Pancreas (tissue), 10 donors: ENCODE measurements at regions not wholly inside any gene's neighbourhood (a gene's known extent, or its start where the extent isn't known, plus 50 kb on each side); places are given as distances from the start of the nearest gene placed in this dataset.
A peak's percentile ranks its signal among the peaks of the same experiment; 100 is the strongest.
"Not testable (repeated sequence)": the region's sequence is repeated elsewhere in the genome, so short reads cannot be mapped to it uniquely, and the experiment has no call there.

Experiments
- ATAC-seq, 4 donors: fragments of 200-7000 bp; cut with Tn5 transposase; one replicate each; pipeline versions ENCODE4 v1.8.0 to v1.9.1; 2020; ENCODE audit warnings: mild to moderate bottlenecking in 4 of 4, moderate library complexity in 4 of 4
- DNase-seq, 6 donors: peaks; one replicate each; pipeline ENCODE4 v3.0.0-alpha.2; 2020
- FAIRE-seq: peaks from 2 replicates; lab custom pipeline; 2012; peaks lifted over from hg19 to GRCh38; lab: Jason Lieb, UNC
- H3K27ac ChIP-seq, 4 donors: fragments of 200-600 bp; sonication (generic); 1 replicate in 3 of 4; 2 replicates in 1 of 4; pipeline versions ENCODE4 v1.5.0 to v1.8.0; 2020
- H3K27me3 ChIP-seq, 4 donors: fragments of 200-600 bp; one replicate each; pipeline ENCODE4 v1.8.0; 2021
- H3K36me3 ChIP-seq, 3 donors: fragments of 200-600 bp; sonication (generic) in 1 of 3; one replicate each; pipeline versions ENCODE4 v1.5.0 to v1.8.0; 2020 to 2021
- H3K4me1 ChIP-seq, 3 donors: fragments of 200-600 bp; one replicate each; pipeline ENCODE4 v1.8.0; 2021
- H3K4me3 ChIP-seq, 4 donors: fragments of 200-600 bp; sonication (generic) in 2 of 4; one replicate each; pipeline versions ENCODE4 v1.5.0 to v1.8.0; 2020 to 2021
- H3K9me3 ChIP-seq, 4 donors: fragments of 200-600 bp; one replicate each; pipeline ENCODE4 v1.8.0; 2021
- CTCF ChIP-seq, 4 donors: fragments of 200-600 bp; sonication (generic) in 3 of 4; IDR thresholded peaks; one replicate each; pipeline versions ENCODE4 v1.5.0 to v1.8.0; 2021; ENCODE audit warnings: antibody characterized with exemption in 4 of 4
- WGBS, 2 donors: extraction: QIAGEN DNeasy Blood & Tissue Kit; methylation state at CpG; one replicate each; pipeline ENCODE4 v1.1.7; 2013; 5-methylcytosine and 5-hydroxymethylcytosine counted together
- intact Hi-C, 3 donors: fragments of 100-400 bp; cut with DNase I; formaldehyde crosslinking; loops; one replicate each; pipeline versions ENCODE4 v1.11.1 to v1.14.2; 2022
- donor health status: healthy with polysubstance abuse.
- donor health status: DM: no; HTN: no; CAD: no; lungs with moderate emphysema.
- donor health status: DM: no; HTN: no; CAD: no.
- donor health status: control.
- donor health status: control.
- donor health status: Bipolar disorder and iron deficiency.
- donor health status: DM: yes; HTN: yes; CAD: no.
- donor health status: DM: no; HTN: no; CAD: no.
- donor health status: DM: no; HTN: no; CAD: no.
- donor health status: DM: yes; HTN: yes; CAD: no.

GRCh38 chr10:65788271-65788670, 1137.6 kb upstream of the LRRTM3 start:
- H3K4me1 ChIP-seq, result no peaks in the 10 kb centered on the region
- no peaks in the 10 kb centered on the region for H3K36me3 ChIP-seq
- ATAC-seq (no peak), DNase-seq (no peak), FAIRE-seq (no peak)
- intact Hi-C loops, result no loop called here
- H3K27me3 ChIP-seq, result no peaks in the 10 kb centered on the region
- H3K27ac ChIP-seq, result no peak overlapping the region
- no peak for TF ChIP-seq CTCF (IDR thresholded peaks at IDR 0.05)
- no peak overlapping the region for H3K4me3 ChIP-seq
- H3K9me3 ChIP-seq, result no peaks in the 10 kb centered on the region

GRCh38 chr10:65791979-65792378, 1133.9 kb upstream of the LRRTM3 start:
- Histone ChIP-seq H3K27ac (no peak overlapping the region), H3K4me1 (no peaks in the 10 kb centered on the region), H3K36me3 (no peaks in the 10 kb centered on the region), H3K4me3 (no peak overlapping the region), H3K27me3 (no peaks in the 10 kb centered on the region), H3K9me3 (no peaks in the 10 kb centered on the region)
- TF ChIP-seq CTCF (IDR thresholded peaks at IDR 0.05), result no peak
- intact Hi-C loops, result no loop called here
- peak; percentile 75 for FAIRE-seq
- 92 to 93% methylated on average over 1 of the region's 1 CpG for WGBS, 2 donors
- DNase-seq, result no peak
- no peak for ATAC-seq

GRCh38 chr10:65793738-65794425, 1132.0 kb upstream of the LRRTM3 start:
- H3K27ac ChIP-seq, result no peak overlapping the region
- ATAC-seq (peak; percentile 74 to 81 (median 78)), FAIRE-seq (no peak), DNase-seq (peak in 4 of 6 donors; percentile 46 to 59 (median 54))
- intact Hi-C loops, result no loop called here
- no peaks in the 10 kb centered on the region for H3K9me3 ChIP-seq
- WGBS, 2 donors, result 59 to 65% methylated on average over 4 of the region's 4 CpGs
- H3K36me3 ChIP-seq, result no peaks in the 10 kb centered on the region
- no peaks in the 10 kb centered on the region for H3K27me3 ChIP-seq
- no peak overlapping the region for H3K4me3 ChIP-seq
- no peak for TF ChIP-seq CTCF (IDR thresholded peaks at IDR 0.05)
- H3K4me1 ChIP-seq, result no peaks in the 10 kb centered on the region

- H3K4me3 ChIP-seq, H3K36me3 ChIP-seq, intact Hi-C loops, H3K27me3 ChIP-seq, H3K9me3 ChIP-seq, FAIRE-seq, H3K4me1 ChIP-seq, ATAC-seq, DNase-seq, H3K27ac ChIP-seq: not testable (repeated sequence)
- 97 to 98% methylated on average over 19 of the region's 19 CpGs for WGBS, 2 donors
These were observed 1131.0 kb upstream of the LRRTM3 start for GRCh38 chr10:65794861-65795260.

- Histone ChIP-seq H3K4me3 (no peak overlapping the region), H3K27ac (no peak overlapping the region), H3K27me3 (no peaks in the 10 kb centered on the region), H3K36me3 (no peaks in the 10 kb centered on the region), H3K4me1 (no peaks in the 10 kb centered on the region), H3K9me3 (no peaks in the 10 kb centered on the region)
- intact Hi-C loops, result no loop called here
- no peak for FAIRE-seq
- 77 to 81% methylated on average over 2 of the region's 2 CpGs for WGBS, 2 donors
- DNase-seq, result no peak
- ATAC-seq, result no peak
- TF ChIP-seq CTCF (IDR thresholded peaks at IDR 0.05), result no peak
These were observed 1129.4 kb upstream of the LRRTM3 start for GRCh38 chr10:65796472-65796871.
